Neural cell (in vitro differentiated cells): ENCODE measurements at regions not wholly inside any gene's neighbourhood (a gene's known extent, or its start where the extent isn't known, plus 50 kb on each side); places are given as distances from the start of the nearest gene placed in this dataset.

ENCODE experiments used
- H2AFZ ChIP-seq: fragments of 200-600, 300-800 bp; sonication (generic), shearing (Covaris generic); 2 replicates; pipeline ENCODE4 v1.6.0; 2014; ENCODE audit warnings: low read depth, mild to moderate bottlenecking, antibody characterized with exemption, low read length, moderate library complexity
- H3F3A ChIP-seq: fragments of 200-600 bp; shearing (Covaris generic); 2 replicates; pipeline ENCODE4 v1.6.1; 2016; ENCODE audit warnings: mild to moderate bottlenecking, moderate library complexity, mixed read lengths, antibody characterized with exemption, low read length; ENCODE audit not compliant: insufficient read depth, poor library complexity, severe bottlenecking
- H3K27ac ChIP-seq: fragments of 200-600, 300-800 bp; sonication (generic), shearing (Covaris generic); 2 replicates; pipeline ENCODE4 v1.5.1; 2014; ENCODE audit warnings: mild to moderate bottlenecking, low read length, moderate library complexity
- H3K27me3 ChIP-seq: fragments of 300-800, 200-600 bp; sonication (generic), shearing (Covaris generic); 2 replicates; pipeline ENCODE4 v1.6.0; 2014; ENCODE audit warnings: mild to moderate bottlenecking, low read depth, low read length, moderate library complexity; ENCODE audit not compliant: insufficient read depth
- H3K36me3 ChIP-seq: fragments of 300-800, 200-600 bp; sonication (generic), shearing (Covaris generic); 2 replicates; pipeline ENCODE4 v1.5.1; 2014; ENCODE audit warnings: mild to moderate bottlenecking, antibody characterized with exemption, low read length, moderate library complexity; ENCODE audit not compliant: insufficient read depth
- H3K4me2 ChIP-seq: fragments of 300-800, 200-600 bp; sonication (generic), shearing (Covaris generic); 2 replicates; pipeline ENCODE4 v1.6.0; 2014; ENCODE audit warnings: mild to moderate bottlenecking, low read length
- H3K4me3 ChIP-seq: fragments of 300-800, 200-600 bp; sonication (generic), shearing (Covaris generic); 2 replicates; pipeline ENCODE4 v1.5.1; 2014; ENCODE audit warnings: mild to moderate bottlenecking, low read length, moderate library complexity
- H3K79me2 ChIP-seq: fragments of 200-600 bp; shearing (Covaris generic); replicated peaks from 2 replicates; pipeline ENCODE4 v1.6.0; 2014; ENCODE audit warnings: mild to moderate bottlenecking, low read length, moderate library complexity; ENCODE audit not compliant: insufficient read depth
- H3K9ac ChIP-seq: fragments of 300-800, 200-600 bp; sonication (generic), shearing (Covaris generic); 2 replicates; pipeline ENCODE4 v1.6.1; 2016; ENCODE audit warnings: mild to moderate bottlenecking, low read length, mixed read lengths
- H3K9me2 ChIP-seq: fragments of 200-600 bp; shearing (Covaris generic); 2 replicates; pipeline ENCODE4 v1.6.1; 2016; ENCODE audit warnings: mild to moderate bottlenecking, low read length, mixed read lengths; ENCODE audit not compliant: insufficient read depth
- H3K9me3 ChIP-seq: fragments of 200-600, 300-800 bp; sonication (generic), shearing (Covaris generic); 2 replicates; pipeline ENCODE4 v1.6.1; 2016; ENCODE audit warnings: mild to moderate bottlenecking, mixed run types, low read length, moderate library complexity, mixed read lengths
- H4K20me1 ChIP-seq: fragments of 200-600 bp; shearing (Covaris generic); 2 replicates; pipeline ENCODE4 v1.6.1; 2016; ENCODE audit warnings: mild to moderate bottlenecking, mixed run types; ENCODE audit not compliant: insufficient read depth
- CTCF ChIP-seq: fragments of 450-650 bp; IDR thresholded peaks from 2 replicates; pipeline ENCODE4 v1.5.1; 2014; ENCODE audit warnings: antibody characterized with exemption, mild to moderate bottlenecking, moderate library complexity; ENCODE audit not compliant: poor library complexity, severe bottlenecking
- EP300 ChIP-seq: fragments of 450-650 bp; conservative IDR thresholded peaks from 2 replicates; pipeline ENCODE4 v1.6.1; 2014; ENCODE audit warnings: antibody characterized with exemption, mild to moderate bottlenecking, moderate library complexity; ENCODE audit not compliant: poor library complexity, severe bottlenecking
- EZH2 ChIP-seq: fragments of 200-600, 300-800 bp; shearing (Covaris generic), sonication (generic); IDR thresholded peaks from 2 replicates; pipeline ENCODE4 v1.6.1; 2014; ENCODE audit warnings: antibody characterized with exemption, low read length, borderline replicate concordance, mild to moderate bottlenecking; ENCODE audit not compliant: insufficient read depth, poor library complexity, severe bottlenecking
- MXI1 ChIP-seq: fragments of 450-650 bp; conservative IDR thresholded peaks from 2 replicates; pipeline ENCODE4 v1.6.1; 2014; ENCODE audit warnings: antibody characterized with exemption, mild to moderate bottlenecking; ENCODE audit not compliant: poor library complexity, severe bottlenecking
- POLR2AphosphoS5 ChIP-seq: IDR thresholded peaks from 2 replicates; pipeline ENCODE4 v1.6.1; 2012
- RAD21 ChIP-seq: fragments of 450-650 bp; conservative IDR thresholded peaks from 2 replicates; pipeline ENCODE4 v1.6.1; 2014; ENCODE audit warnings: antibody characterized with exemption, mild to moderate bottlenecking, moderate library complexity
- SMC3 ChIP-seq: fragments of 450-650 bp; conservative IDR thresholded peaks from 2 replicates; pipeline ENCODE4 v1.6.1; 2014; ENCODE audit warnings: antibody characterized with exemption, mild to moderate bottlenecking, moderate library complexity; ENCODE audit not compliant: poor library complexity
- TAF1 ChIP-seq: IDR thresholded peaks from 2 replicates; pipeline ENCODE4 v1.6.1; 2012; ENCODE audit warnings: low read depth
- TF ChIP-seq, protein P1 (sequence below): IDR thresholded peaks from 2 replicates; pipeline ENCODE4 v1.6.1; 2012; ENCODE audit warnings: borderline replicate concordance

GRCh38 chr15:97736748-97737147, 223.8 kb upstream of the ARRDC4 start:
- no peak overlapping the region for H3K9ac ChIP-seq
- no peak overlapping the region for H3K4me3 ChIP-seq
- peaks cover 4% of the 10 kb centered on the region for H3K27me3 ChIP-seq
- no peaks in the 10 kb centered on the region for H3F3A ChIP-seq
- TF ChIP-seq EP300 (no peak), EZH2 (no peak), TAF1 (no peak), CTCF (no peak), RAD21 (no peak), POLR2AphosphoS5 (no peak), MXI1 (no peak), SMC3 (no peak)
- TF ChIP-seq, protein P1, sequence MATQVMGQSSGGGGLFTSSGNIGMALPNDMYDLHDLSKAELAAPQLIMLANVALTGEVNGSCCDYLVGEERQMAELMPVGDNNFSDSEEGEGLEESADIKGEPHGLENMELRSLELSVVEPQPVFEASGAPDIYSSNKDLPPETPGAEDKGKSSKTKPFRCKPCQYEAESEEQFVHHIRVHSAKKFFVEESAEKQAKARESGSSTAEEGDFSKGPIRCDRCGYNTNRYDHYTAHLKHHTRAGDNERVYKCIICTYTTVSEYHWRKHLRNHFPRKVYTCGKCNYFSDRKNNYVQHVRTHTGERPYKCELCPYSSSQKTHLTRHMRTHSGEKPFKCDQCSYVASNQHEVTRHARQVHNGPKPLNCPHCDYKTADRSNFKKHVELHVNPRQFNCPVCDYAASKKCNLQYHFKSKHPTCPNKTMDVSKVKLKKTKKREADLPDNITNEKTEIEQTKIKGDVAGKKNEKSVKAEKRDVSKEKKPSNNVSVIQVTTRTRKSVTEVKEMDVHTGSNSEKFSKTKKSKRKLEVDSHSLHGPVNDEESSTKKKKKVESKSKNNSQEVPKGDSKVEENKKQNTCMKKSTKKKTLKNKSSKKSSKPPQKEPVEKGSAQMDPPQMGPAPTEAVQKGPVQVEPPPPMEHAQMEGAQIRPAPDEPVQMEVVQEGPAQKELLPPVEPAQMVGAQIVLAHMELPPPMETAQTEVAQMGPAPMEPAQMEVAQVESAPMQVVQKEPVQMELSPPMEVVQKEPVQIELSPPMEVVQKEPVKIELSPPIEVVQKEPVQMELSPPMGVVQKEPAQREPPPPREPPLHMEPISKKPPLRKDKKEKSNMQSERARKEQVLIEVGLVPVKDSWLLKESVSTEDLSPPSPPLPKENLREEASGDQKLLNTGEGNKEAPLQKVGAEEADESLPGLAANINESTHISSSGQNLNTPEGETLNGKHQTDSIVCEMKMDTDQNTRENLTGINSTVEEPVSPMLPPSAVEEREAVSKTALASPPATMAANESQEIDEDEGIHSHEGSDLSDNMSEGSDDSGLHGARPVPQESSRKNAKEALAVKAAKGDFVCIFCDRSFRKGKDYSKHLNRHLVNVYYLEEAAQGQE = no peak
- H3K9me3 ChIP-seq = no peaks in the 10 kb centered on the region
- no peaks in the 10 kb centered on the region for H3K9me2 ChIP-seq
- no peaks in the 10 kb centered on the region for H4K20me1 ChIP-seq
- H3K79me2 ChIP-seq = no peaks in the 10 kb centered on the region
- no peak overlapping the region for H3K27ac ChIP-seq
- H3K36me3 ChIP-seq = no peaks in the 10 kb centered on the region
- no peak overlapping the region for H3K4me2 ChIP-seq
- H2AFZ ChIP-seq = no peak overlapping the region

DNA sequence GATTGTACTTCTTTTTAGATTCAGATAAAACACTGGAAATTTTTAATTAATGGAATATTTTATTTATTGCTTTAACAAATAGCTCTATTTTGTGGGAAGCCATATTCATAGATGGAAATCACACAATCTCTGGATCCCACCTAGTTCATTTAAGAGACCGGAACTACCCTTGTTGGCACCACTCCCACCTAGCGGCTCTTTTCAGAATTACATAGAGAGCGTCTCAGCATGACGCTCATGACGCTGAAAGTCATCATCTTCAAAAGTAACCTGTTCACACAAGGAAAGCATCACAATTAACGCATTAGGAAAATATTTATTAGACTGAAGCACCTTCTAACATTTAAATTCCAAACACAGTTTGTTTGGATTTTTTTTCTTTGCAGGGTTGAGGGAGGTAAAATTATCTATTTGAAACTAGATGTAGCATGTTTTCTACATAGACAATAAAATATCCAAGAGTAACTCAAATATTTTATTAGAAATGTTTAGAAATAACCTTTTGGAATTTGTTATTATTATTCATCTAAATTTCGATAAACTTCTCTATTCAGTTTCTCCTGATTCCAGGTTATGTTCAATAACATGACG, 214.9 kb upstream of the ARRDC4 start:
- TF ChIP-seq EZH2 = no peak
- TF ChIP-seq, protein P1 = no peak
- no peak for TF ChIP-seq RAD21
- no peak for TF ChIP-seq POLR2AphosphoS5
- no peak for TF ChIP-seq MXI1
- no peak for TF ChIP-seq EP300
- H3K9ac ChIP-seq = no peak overlapping the region

More for the DNA sequence above, 214.9 kb upstream of the ARRDC4 start:
- H3K27me3 ChIP-seq = no peaks in the 10 kb centered on the region
- H2AFZ ChIP-seq = no peak overlapping the region
- no peak overlapping the region for H3K4me3 ChIP-seq
- no peaks in the 10 kb centered on the region for H3K79me2 ChIP-seq
- no peak overlapping the region for H3K4me2 ChIP-seq
- no peak overlapping the region for H3K27ac ChIP-seq
- H3K9me2 ChIP-seq = no peaks in the 10 kb centered on the region
- no peaks in the 10 kb centered on the region for H4K20me1 ChIP-seq
- no peaks in the 10 kb centered on the region for H3F3A ChIP-seq
- no peaks in the 10 kb centered on the region for H3K36me3 ChIP-seq
- no peaks in the 10 kb centered on the region for H3K9me3 ChIP-seq
